Heart left ventricle (tissue), 13 donors: ENCODE measurements at regions not wholly inside any gene's neighbourhood (a gene's known extent, or its start where the extent isn't known, plus 50 kb on each side); places are given as distances from the start of the nearest gene placed in this dataset.

Experiments
- POLR2A ChIP-seq, 2 donors: fragments of 450-650 bp; IDR thresholded peaks; one replicate each; pipeline ENCODE4 v1.6.1; 2017; ENCODE audit warnings: antibody characterized with exemption in 2 of 2, mild to moderate bottlenecking in 2 of 2, moderate library complexity in 2 of 2
- TF ChIP-seq, protein P1 (sequence below), 12 donors: fragments of 200-600 bp; sonication (generic) in 4 of 12; IDR thresholded peaks; one replicate each; pipeline versions ENCODE4 v1.5.0 to v1.8.0; 2018 to 2022; ENCODE audit warnings: antibody characterized with exemption in 12 of 12, mild to moderate bottlenecking in 5 of 12
- donor health status: ischemic (EF 13 %, LVEDD 7.1; RV severe dilation, severe dysfunction).
- donor health status: DM: no; HTN: yes; CAD: no.
- donor health status: DM: no; HTN: no; CAD: no.
- donor health status: ischemic (EF 25% LVEDD 6.9; RV normal size, moderate dysfunction).
- donor health status: ischemic (EF 25% LVEDD 5.7; RV mildly dilated, moderate dysfunction).
- donor health status: ischemic (EF 35%, LVEDD 5.7; RV mildly dilated, moderate dysfunction).
- donor health status: nonischemic (EF 11% LVEDD 7.7; RV severe dilation, severe dysfunction).
- donor health status: DM: yes; HTN: yes; CAD: no.
- donor health status: PGD.
- donor health status: ischemic (EF 29% LVEDD 5.4; RV normal size, mild dysfunction).
- donor health status: nonischemic (EF 23%, LVEDD 6.1; RV moderate dilation, normal function).

DNA sequence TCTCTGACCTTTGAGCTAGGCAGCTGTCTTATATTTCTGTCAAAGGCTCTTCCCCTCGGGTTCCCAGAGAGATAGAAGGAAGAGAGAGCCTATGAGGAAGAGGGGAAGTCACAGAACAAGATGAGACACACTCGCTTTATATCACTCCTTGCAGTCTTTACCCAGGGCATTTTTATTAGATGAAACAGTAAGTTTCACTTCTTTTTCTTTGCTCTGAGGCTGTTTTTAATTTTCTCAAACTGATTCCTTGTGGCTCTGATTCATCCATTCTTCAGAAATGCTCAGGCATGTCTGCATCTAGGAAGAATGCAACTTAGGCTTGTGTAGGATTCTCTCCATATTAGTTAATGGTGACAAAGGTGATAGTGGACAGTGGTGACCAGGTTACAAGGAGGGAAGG is 132.9 kb upstream of the CHD1 start:
- TF ChIP-seq, protein P1, sequence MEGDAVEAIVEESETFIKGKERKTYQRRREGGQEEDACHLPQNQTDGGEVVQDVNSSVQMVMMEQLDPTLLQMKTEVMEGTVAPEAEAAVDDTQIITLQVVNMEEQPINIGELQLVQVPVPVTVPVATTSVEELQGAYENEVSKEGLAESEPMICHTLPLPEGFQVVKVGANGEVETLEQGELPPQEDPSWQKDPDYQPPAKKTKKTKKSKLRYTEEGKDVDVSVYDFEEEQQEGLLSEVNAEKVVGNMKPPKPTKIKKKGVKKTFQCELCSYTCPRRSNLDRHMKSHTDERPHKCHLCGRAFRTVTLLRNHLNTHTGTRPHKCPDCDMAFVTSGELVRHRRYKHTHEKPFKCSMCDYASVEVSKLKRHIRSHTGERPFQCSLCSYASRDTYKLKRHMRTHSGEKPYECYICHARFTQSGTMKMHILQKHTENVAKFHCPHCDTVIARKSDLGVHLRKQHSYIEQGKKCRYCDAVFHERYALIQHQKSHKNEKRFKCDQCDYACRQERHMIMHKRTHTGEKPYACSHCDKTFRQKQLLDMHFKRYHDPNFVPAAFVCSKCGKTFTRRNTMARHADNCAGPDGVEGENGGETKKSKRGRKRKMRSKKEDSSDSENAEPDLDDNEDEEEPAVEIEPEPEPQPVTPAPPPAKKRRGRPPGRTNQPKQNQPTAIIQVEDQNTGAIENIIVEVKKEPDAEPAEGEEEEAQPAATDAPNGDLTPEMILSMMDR (IDR thresholded peaks at IDR 0.05), result no peak
- no peak for TF ChIP-seq POLR2A (IDR thresholded peaks at IDR 0.05)
